ENCODE measurements at regions not wholly inside any gene's neighbourhood (a gene's known extent, or its start where the extent isn't known, plus 50 kb on each side); places are given as distances from the start of the nearest gene placed in this dataset.

- Histone ChIP-seq H3K36me3 (ENCODE audit: control insufficient read depth in 1 of 2, insufficient read depth in 2 of 2, low read length in 2 of 2) (no peaks in the 10 kb centered on the region), H3K9ac (ENCODE audit: low read depth in 1 of 2, low read length in 2 of 2) (no peak overlapping the region), H3K27ac (ENCODE audit: low read depth, low read length) (no peak overlapping the region), H3K4me1 (ENCODE audit: control insufficient read depth in 1 of 2, insufficient read depth in 2 of 2, low read length in 2 of 2) (no peaks in the 10 kb centered on the region), H3K27me3 (ENCODE audit: control insufficient read depth in 1 of 2, insufficient read depth in 2 of 2, low read length in 2 of 2) (no peaks in the 10 kb centered on the region), H3K4me3 (ENCODE audit: low read depth in 1 of 2, low read length in 2 of 2) (no peak overlapping the region), H3K9me3 (ENCODE audit: control insufficient read depth in 1 of 2, low read length in 2 of 2) (no peaks in the 10 kb centered on the region)
Observed at GRCh38 chr13:70310396-70311119, 202.3 kb upstream of the KLHL1 start.

GRCh38 chr13:70297189-70297616, 189.0 kb upstream of the KLHL1 start:
- H3K4me1 ChIP-seq (ENCODE audit: control insufficient read depth in 1 of 2, insufficient read depth in 2 of 2, low read length in 2 of 2) = no peaks in the 10 kb centered on the region

GRCh38 chr13:70284371-70284770, 176.1 kb upstream of the KLHL1 start:
- Histone ChIP-seq H3K27me3 (ENCODE audit: control insufficient read depth in 1 of 2, insufficient read depth in 2 of 2, low read length in 2 of 2) (no peaks in the 10 kb centered on the region), H3K4me3 (ENCODE audit: low read depth in 1 of 2, low read length in 2 of 2) (no peak overlapping the region), H3K36me3 (ENCODE audit: control insufficient read depth in 1 of 2, insufficient read depth in 2 of 2, low read length in 2 of 2) (no peaks in the 10 kb centered on the region), H3K9ac (ENCODE audit: low read depth in 1 of 2, low read length in 2 of 2) (no peak overlapping the region), H3K9me3 (ENCODE audit: control insufficient read depth in 1 of 2, low read length in 2 of 2) (no peaks in the 10 kb centered on the region), H3K27ac (ENCODE audit: low read depth, low read length) (no peak overlapping the region), H3K4me1 (ENCODE audit: control insufficient read depth in 1 of 2, insufficient read depth in 2 of 2, low read length in 2 of 2) (no peaks in the 10 kb centered on the region)

More at GRCh38 chr13:70297189-70297616, 189.0 kb upstream of the KLHL1 start:
- H3K4me3 ChIP-seq (ENCODE audit: low read depth in 1 of 2, low read length in 2 of 2) = no peak overlapping the region
- H3K9me3 ChIP-seq (ENCODE audit: control insufficient read depth in 1 of 2, low read length in 2 of 2) = peaks cover 3 to 9% of the 10 kb centered on the region in 2 donors
- H3K27me3 ChIP-seq (ENCODE audit: control insufficient read depth in 1 of 2, insufficient read depth in 2 of 2, low read length in 2 of 2) = no peaks in the 10 kb centered on the region
- no peaks in the 10 kb centered on the region for H3K36me3 ChIP-seq (ENCODE audit: control insufficient read depth in 1 of 2, insufficient read depth in 2 of 2, low read length in 2 of 2)
- H3K9ac ChIP-seq (ENCODE audit: low read depth in 1 of 2, low read length in 2 of 2) = no peak overlapping the region
- no peak overlapping the region for H3K27ac ChIP-seq (ENCODE audit: low read depth, low read length)

GRCh38 chr13:70275841-70276240, 167.6 kb upstream of the KLHL1 start:
- Histone ChIP-seq H3K27me3 (ENCODE audit: control insufficient read depth in 1 of 2, insufficient read depth in 2 of 2, low read length in 2 of 2) (no peaks in the 10 kb centered on the region), H3K9ac (ENCODE audit: low read depth in 1 of 2, low read length in 2 of 2) (no peak overlapping the region), H3K4me3 (ENCODE audit: low read depth in 1 of 2, low read length in 2 of 2) (no peak overlapping the region), H3K4me1 (ENCODE audit: control insufficient read depth in 1 of 2, insufficient read depth in 2 of 2, low read length in 2 of 2) (no peaks in the 10 kb centered on the region), H3K36me3 (ENCODE audit: control insufficient read depth in 1 of 2, insufficient read depth in 2 of 2, low read length in 2 of 2) (no peaks in the 10 kb centered on the region), H3K27ac (ENCODE audit: low read depth, low read length) (no peak overlapping the region), H3K9me3 (ENCODE audit: control insufficient read depth in 1 of 2, low read length in 2 of 2) (no peaks in the 10 kb centered on the region)

- no peaks in the 10 kb centered on the region for H3K36me3 ChIP-seq (ENCODE audit: control insufficient read depth in 1 of 2, insufficient read depth in 2 of 2, low read length in 2 of 2)
- no peaks in the 10 kb centered on the region for H3K4me1 ChIP-seq (ENCODE audit: control insufficient read depth in 1 of 2, insufficient read depth in 2 of 2, low read length in 2 of 2)
- no peak overlapping the region for H3K27ac ChIP-seq (ENCODE audit: low read depth, low read length)
- no peaks in the 10 kb centered on the region for H3K27me3 ChIP-seq (ENCODE audit: control insufficient read depth in 1 of 2, insufficient read depth in 2 of 2, low read length in 2 of 2)
- H3K9ac ChIP-seq (ENCODE audit: low read depth in 1 of 2, low read length in 2 of 2) = no peak overlapping the region
- no peak overlapping the region for H3K4me3 ChIP-seq (ENCODE audit: low read depth in 1 of 2, low read length in 2 of 2)
- H3K9me3 ChIP-seq (ENCODE audit: control insufficient read depth in 1 of 2, low read length in 2 of 2) = no peaks in the 10 kb centered on the region
Observed at GRCh38 chr13:70255406-70255991, 147.2 kb upstream of the KLHL1 start.

GRCh38 chr13:70253834-70254233, 145.6 kb upstream of the KLHL1 start:
- Histone ChIP-seq H3K9ac (ENCODE audit: low read depth in 1 of 2, low read length in 2 of 2) (no peak overlapping the region), H3K9me3 (ENCODE audit: control insufficient read depth in 1 of 2, low read length in 2 of 2) (peaks cover 0 to 5% of the 10 kb centered on the region in 2 donors), H3K4me1 (ENCODE audit: control insufficient read depth in 1 of 2, insufficient read depth in 2 of 2, low read length in 2 of 2) (no peaks in the 10 kb centered on the region), H3K27ac (ENCODE audit: low read depth, low read length) (no peak overlapping the region), H3K4me3 (ENCODE audit: low read depth in 1 of 2, low read length in 2 of 2) (no peak overlapping the region), H3K27me3 (ENCODE audit: control insufficient read depth in 1 of 2, insufficient read depth in 2 of 2, low read length in 2 of 2) (no peaks in the 10 kb centered on the region), H3K36me3 (ENCODE audit: control insufficient read depth in 1 of 2, insufficient read depth in 2 of 2, low read length in 2 of 2) (no peaks in the 10 kb centered on the region)

GRCh38 chr13:70253411-70253810, 145.2 kb upstream of the KLHL1 start:
- no peaks in the 10 kb centered on the region for H3K4me1 ChIP-seq (ENCODE audit: control insufficient read depth in 1 of 2, insufficient read depth in 2 of 2, low read length in 2 of 2)
- no peak overlapping the region for H3K27ac ChIP-seq (ENCODE audit: low read depth, low read length)
- H3K36me3 ChIP-seq (ENCODE audit: control insufficient read depth in 1 of 2, insufficient read depth in 2 of 2, low read length in 2 of 2) = no peaks in the 10 kb centered on the region
- H3K9me3 ChIP-seq (ENCODE audit: control insufficient read depth in 1 of 2, low read length in 2 of 2) = peaks cover 0 to 5% of the 10 kb centered on the region in 2 donors
- H3K27me3 ChIP-seq (ENCODE audit: control insufficient read depth in 1 of 2, insufficient read depth in 2 of 2, low read length in 2 of 2) = no peaks in the 10 kb centered on the region
- no peak overlapping the region for H3K4me3 ChIP-seq (ENCODE audit: low read depth in 1 of 2, low read length in 2 of 2)
- no peak overlapping the region for H3K9ac ChIP-seq (ENCODE audit: low read depth in 1 of 2, low read length in 2 of 2)

- Histone ChIP-seq H3K4me3 (ENCODE audit: low read depth in 1 of 2, low read length in 2 of 2) (no peak overlapping the region), H3K9ac (ENCODE audit: low read depth in 1 of 2, low read length in 2 of 2) (no peak overlapping the region), H3K27ac (ENCODE audit: low read depth, low read length) (no peak overlapping the region), H3K27me3 (ENCODE audit: control insufficient read depth in 1 of 2, insufficient read depth in 2 of 2, low read length in 2 of 2) (no peaks in the 10 kb centered on the region), H3K36me3 (ENCODE audit: control insufficient read depth in 1 of 2, insufficient read depth in 2 of 2, low read length in 2 of 2) (no peaks in the 10 kb centered on the region), H3K9me3 (ENCODE audit: control insufficient read depth in 1 of 2, low read length in 2 of 2) (peaks cover 0 to 5% of the 10 kb centered on the region in 2 donors), H3K4me1 (ENCODE audit: control insufficient read depth in 1 of 2, insufficient read depth in 2 of 2, low read length in 2 of 2) (no peaks in the 10 kb centered on the region)
Observed at GRCh38 chr13:70249332-70250064, 141.2 kb upstream of the KLHL1 start.

GRCh38 chr13:70237131-70237530, 128.9 kb upstream of the KLHL1 start:
- Histone ChIP-seq H3K4me1 (ENCODE audit: control insufficient read depth in 1 of 2, insufficient read depth in 2 of 2, low read length in 2 of 2) (no peaks in the 10 kb centered on the region), H3K4me3 (ENCODE audit: low read depth in 1 of 2, low read length in 2 of 2) (no peak overlapping the region), H3K9ac (ENCODE audit: low read depth in 1 of 2, low read length in 2 of 2) (no peak overlapping the region), H3K36me3 (ENCODE audit: control insufficient read depth in 1 of 2, insufficient read depth in 2 of 2, low read length in 2 of 2) (no peaks in the 10 kb centered on the region), H3K9me3 (ENCODE audit: control insufficient read depth in 1 of 2, low read length in 2 of 2) (peaks cover 0 to 3% of the 10 kb centered on the region in 2 donors), H3K27me3 (ENCODE audit: control insufficient read depth in 1 of 2, insufficient read depth in 2 of 2, low read length in 2 of 2) (no peaks in the 10 kb centered on the region), H3K27ac (ENCODE audit: low read depth, low read length) (no peak overlapping the region)

GRCh38 chr13:70235565-70235964, 127.3 kb upstream of the KLHL1 start:
- no peaks in the 10 kb centered on the region for H3K36me3 ChIP-seq (ENCODE audit: control insufficient read depth in 1 of 2, insufficient read depth in 2 of 2, low read length in 2 of 2)
- H3K27ac ChIP-seq (ENCODE audit: low read depth, low read length) = no peak overlapping the region

More at GRCh38 chr13:70235565-70235964, 127.3 kb upstream of the KLHL1 start:
- H3K27me3 ChIP-seq (ENCODE audit: control insufficient read depth in 1 of 2, insufficient read depth in 2 of 2, low read length in 2 of 2) = no peaks in the 10 kb centered on the region
- H3K4me3 ChIP-seq (ENCODE audit: low read depth in 1 of 2, low read length in 2 of 2) = no peak overlapping the region
- peaks cover 0 to 3% of the 10 kb centered on the region in 2 donors for H3K9me3 ChIP-seq (ENCODE audit: control insufficient read depth in 1 of 2, low read length in 2 of 2)
- no peaks in the 10 kb centered on the region for H3K4me1 ChIP-seq (ENCODE audit: control insufficient read depth in 1 of 2, insufficient read depth in 2 of 2, low read length in 2 of 2)
- H3K9ac ChIP-seq (ENCODE audit: low read depth in 1 of 2, low read length in 2 of 2) = no peak overlapping the region
